ENCODE measurements at regions not wholly inside any gene's neighbourhood (a gene's known extent, or its start where the extent isn't known, plus 50 kb on each side); places are given as distances from the start of the nearest gene placed in this dataset.

- DNase-seq (ENCODE audit: low read depth in 2 of 2): no peak
- H3K4me3 ChIP-seq (replicated peaks in 1 of 2; ENCODE audit: low read depth in 2 of 2, low read length in 2 of 2): no peak overlapping the region
- no peak for TF ChIP-seq CTCF (IDR thresholded peaks at IDR 0.05; ENCODE audit: low read depth, low read length)
Observed at GRCh38 chr2:11987151-11987550, 240.7 kb downstream of the LPIN1 start.

- no peak for DNase-seq (ENCODE audit: low read depth in 2 of 2)
Observed at GRCh38 chr2:11988691-11989353, 242.4 kb downstream of the LPIN1 start.

GRCh38 chr2:11989354-11989703, 242.9 kb downstream of the LPIN1 start:
- no peak overlapping the region for H3K4me3 ChIP-seq (replicated peaks in 1 of 2; ENCODE audit: low read depth in 2 of 2, low read length in 2 of 2)
- no peak for DNase-seq (ENCODE audit: low read depth in 2 of 2)
- TF ChIP-seq CTCF (IDR thresholded peaks at IDR 0.05; ENCODE audit: low read depth, low read length): no peak

More at GRCh38 chr2:11988691-11989353, 242.4 kb downstream of the LPIN1 start:
- no peak for TF ChIP-seq CTCF (IDR thresholded peaks at IDR 0.05; ENCODE audit: low read depth, low read length)
- no peak overlapping the region for H3K4me3 ChIP-seq (replicated peaks in 1 of 2; ENCODE audit: low read depth in 2 of 2, low read length in 2 of 2)

GRCh38 chr2:11990576-11990975, 244.1 kb downstream of the LPIN1 start:
- DNase-seq (ENCODE audit: low read depth in 2 of 2): no peak
- TF ChIP-seq CTCF (IDR thresholded peaks at IDR 0.05; ENCODE audit: low read depth, low read length): no peak
- no peak overlapping the region for H3K4me3 ChIP-seq (replicated peaks in 1 of 2; ENCODE audit: low read depth in 2 of 2, low read length in 2 of 2)

GRCh38 chr2:11993749-11994148, 247.3 kb downstream of the LPIN1 start:
- TF ChIP-seq CTCF (IDR thresholded peaks at IDR 0.05; ENCODE audit: low read depth, low read length): no peak
- DNase-seq (ENCODE audit: low read depth in 2 of 2): no peak
- no peak overlapping the region for H3K4me3 ChIP-seq (replicated peaks in 1 of 2; ENCODE audit: low read depth in 2 of 2, low read length in 2 of 2)

GRCh38 chr2:11995456-11995855, 249.0 kb downstream of the LPIN1 start:
- H3K4me3 ChIP-seq (replicated peaks in 1 of 2; ENCODE audit: low read depth in 2 of 2, low read length in 2 of 2): no peak overlapping the region
- peak; percentile 49 to 63 for DNase-seq (ENCODE audit: low read depth in 2 of 2)
- TF ChIP-seq CTCF (IDR thresholded peaks at IDR 0.05; ENCODE audit: low read depth, low read length): no peak

GRCh38 chr2:11996618-11997017, 250.2 kb downstream of the LPIN1 start:
- peak in 1 of 2 donors; percentile 75 for DNase-seq (ENCODE audit: low read depth in 2 of 2)
- TF ChIP-seq CTCF (IDR thresholded peaks at IDR 0.05; ENCODE audit: low read depth, low read length): no peak

More at GRCh38 chr2:11996618-11997017, 250.2 kb downstream of the LPIN1 start:
- no peak overlapping the region for H3K4me3 ChIP-seq (replicated peaks in 1 of 2; ENCODE audit: low read depth in 2 of 2, low read length in 2 of 2)

Measured in cardiac fibroblast (primary cell).